ENCODE measurements at regions not wholly inside any gene's neighbourhood (a gene's known extent, or its start where the extent isn't known, plus 50 kb on each side); places are given as distances from the start of the nearest gene placed in this dataset.

GRCh38 chr1:58248791-58249190 lies 297.7 kb downstream of the OMA1 start:
- TF ChIP-seq EP300 (IDR thresholded peaks at IDR 0.05) (no peak), CTCF (IDR thresholded peaks at IDR 0.05) (no peak)
